ENCODE measurements at regions not wholly inside any gene's neighbourhood (a gene's known extent, or its start where the extent isn't known, plus 50 kb on each side); places are given as distances from the start of the nearest gene placed in this dataset.

DNA sequence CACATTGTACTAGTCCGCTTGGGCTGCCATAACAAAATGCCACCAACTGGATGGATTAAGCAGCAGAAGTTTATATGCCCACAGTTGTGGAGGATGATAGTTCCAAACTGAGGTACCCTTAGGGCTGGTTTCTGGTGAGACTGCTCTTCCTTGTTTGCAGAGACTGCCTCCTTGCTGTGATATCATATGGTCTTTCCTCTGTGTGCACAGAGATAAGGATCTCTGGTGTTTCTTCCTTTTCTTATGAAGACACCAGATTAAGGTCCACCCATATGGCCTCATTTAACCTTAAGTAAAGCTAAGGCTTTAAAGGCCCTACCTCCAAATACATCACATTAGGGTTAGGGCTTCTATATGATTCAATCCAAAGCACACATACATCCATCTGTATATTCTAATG, 738.2 kb upstream of the GCFC2 start:
- no peak for DNase-seq

DNA sequence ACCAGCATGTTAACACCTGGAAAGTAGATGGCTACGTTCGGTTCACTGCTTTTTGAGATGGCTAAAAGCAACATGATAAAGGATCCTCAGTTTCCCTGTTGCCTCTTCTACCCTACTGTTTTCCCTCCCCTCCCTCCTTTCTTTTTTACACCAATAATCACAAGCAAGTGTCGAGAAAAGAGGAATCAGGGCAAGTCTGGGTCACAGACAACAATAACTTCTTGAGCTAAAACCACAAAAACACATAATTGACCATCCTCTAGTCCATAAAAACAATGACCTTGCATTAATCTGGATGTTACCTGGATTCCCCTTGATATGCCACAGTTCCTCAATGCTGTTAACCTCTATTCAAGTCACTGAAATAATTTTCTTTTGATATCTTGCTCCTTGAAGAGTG, 736.6 kb upstream of the GCFC2 start:
- DNase-seq: no peak

DNA sequence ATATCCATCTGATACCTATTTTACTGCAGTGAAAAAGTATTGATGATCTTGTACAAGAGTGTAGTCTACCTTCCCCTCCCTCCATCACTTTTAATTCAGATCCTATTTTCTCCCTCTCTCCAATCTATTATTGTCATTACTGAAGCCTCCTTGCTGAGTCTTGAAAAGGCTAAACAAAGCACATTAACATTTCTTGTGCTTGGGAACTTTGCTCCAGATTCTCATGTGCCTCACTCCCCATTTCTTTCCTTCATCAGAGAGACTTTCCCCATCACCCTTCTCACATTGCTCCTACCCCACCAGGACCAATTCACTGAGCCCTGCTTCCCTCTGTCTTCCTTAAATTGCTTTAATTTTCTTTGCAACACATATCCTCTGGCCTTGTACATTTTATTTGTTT, 736.2 kb upstream of the GCFC2 start:
- DNase-seq: no peak

DNA sequence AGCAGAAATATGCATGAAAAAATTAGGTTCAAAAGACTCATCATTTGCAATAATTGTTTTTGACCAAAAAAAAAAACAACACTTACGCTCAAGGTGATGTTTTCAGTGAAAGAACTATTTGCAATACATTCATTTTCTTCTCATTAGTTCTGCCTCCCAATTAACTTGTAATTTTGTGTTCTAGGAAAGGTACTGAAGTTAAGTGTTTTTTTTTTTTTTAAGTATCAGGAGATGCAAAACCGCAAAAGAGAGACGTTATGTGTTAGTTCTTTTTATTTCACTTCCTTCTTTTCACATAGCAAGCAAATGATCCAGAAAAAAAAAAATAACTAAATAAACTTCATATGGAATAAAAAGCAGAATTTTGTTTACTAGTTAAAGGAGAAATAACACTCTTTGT, 735.2 kb upstream of the GCFC2 start:
- DNase-seq: no peak

DNA sequence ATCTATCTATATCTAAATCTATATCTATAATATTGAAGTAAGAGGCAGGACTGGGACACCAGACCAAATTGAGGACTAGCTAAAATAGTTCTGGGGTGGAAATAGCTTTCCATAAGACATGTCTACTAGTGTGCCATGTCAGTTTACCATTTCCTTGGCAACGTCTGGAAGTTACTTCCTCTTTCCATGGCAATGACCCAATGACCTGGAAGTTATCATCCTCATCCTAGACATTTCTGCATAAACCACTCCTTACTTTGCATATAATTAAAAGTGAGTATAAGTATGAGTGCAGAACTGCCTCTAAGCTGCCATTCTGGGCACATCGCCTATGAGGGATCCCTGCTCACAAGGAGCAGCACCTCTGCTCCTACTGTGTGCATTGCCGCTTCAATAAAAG, 734.0 kb upstream of the GCFC2 start:
- no peak for DNase-seq

DNA sequence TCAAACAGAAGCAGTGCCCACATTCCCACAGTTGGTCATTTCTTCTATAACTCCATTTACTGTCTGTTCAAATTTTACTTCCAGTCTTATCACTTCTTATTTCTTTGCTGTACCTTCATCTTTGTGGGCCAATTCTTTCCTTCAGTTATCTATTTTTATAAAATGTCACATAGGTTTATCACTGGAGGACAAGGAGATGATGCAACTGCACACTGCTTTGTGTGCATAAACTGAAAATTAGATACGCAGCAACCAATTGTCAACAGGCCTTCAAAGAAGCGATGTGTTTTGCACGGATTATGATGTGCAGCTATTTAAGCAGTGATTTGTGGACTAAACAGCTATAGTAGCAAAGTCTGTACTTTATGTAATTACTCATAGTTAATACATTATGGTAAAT, 726.8 kb upstream of the GCFC2 start:
- no peak for DNase-seq

DNA sequence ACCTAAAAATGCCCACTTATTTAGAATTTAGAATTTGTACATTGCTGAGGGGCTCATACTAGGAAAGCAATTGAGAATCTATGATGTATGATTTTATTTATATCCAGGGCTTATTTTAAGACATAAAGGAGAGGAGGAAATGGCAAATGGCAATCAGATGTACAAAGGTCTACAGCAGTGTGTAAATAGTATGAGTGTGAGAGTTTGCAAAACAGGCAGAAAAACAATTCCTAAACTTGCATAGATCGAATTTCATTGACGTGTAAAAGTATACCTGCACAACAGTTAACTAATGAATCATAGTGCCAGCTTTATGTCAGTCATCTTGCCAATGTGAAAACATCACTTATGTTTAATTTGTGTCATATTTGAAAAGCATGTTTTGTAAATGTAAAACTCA, 718.7 kb upstream of the GCFC2 start:
- DNase-seq: no peak

DNA sequence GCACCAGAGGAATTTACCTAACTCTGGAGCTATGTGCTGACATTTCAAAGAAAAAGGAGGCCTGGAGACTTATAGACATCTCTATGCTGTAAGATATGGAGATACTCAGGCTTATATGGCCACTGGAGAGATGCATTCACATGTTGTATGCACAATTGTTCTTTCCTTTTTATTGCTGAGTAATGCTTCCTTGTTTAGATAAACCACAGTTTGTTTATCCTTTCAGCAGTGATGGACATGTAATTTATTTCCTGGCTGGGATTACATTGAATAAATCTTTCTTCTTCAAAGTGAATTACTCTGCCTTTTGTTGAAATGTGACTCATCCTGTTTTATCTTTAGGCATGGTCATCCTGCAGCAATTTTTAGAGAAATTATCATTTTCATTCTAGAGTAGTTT, 716.7 kb upstream of the GCFC2 start:
- no peak for DNase-seq

DNA sequence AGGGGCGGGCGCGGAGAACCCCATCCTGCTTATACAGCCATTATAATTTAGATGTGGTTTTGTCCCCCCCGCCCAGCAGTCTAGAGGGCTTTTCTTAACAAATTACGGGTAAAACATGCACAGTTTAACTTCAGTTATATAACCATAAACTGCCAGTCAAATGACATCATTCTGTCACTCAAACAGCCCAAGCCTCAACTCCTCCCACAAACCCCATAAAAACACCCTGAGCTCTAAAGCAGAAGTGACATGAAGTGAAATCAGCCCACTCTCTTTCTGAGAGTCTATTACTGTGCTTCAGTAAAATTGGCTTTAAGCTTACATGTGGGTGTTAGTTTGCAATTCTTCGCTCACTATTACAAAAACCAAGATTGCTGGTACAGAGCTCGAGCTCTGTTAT, 705.1 kb upstream of the GCFC2 start:
- DNase-seq: no peak

DNA sequence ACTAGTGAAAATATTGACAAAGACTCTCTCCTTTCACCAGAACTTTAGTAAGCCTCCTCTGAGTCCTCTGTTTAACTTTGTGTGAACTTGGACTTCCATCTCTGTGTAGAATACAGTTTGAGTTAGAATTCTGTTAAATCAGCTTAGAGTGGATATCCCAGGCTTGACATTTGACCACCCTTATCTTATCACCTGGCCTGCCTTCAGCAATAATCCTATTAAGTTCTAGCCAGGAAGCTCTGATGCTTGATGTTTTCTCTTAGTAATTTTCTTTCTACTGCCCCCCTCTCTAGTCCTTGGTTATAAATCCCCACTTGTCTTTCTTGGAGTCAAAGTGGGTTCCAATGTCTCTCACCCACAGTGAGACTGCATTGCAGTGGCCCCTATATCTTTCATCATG, 702.7 kb upstream of the GCFC2 start:
- no peak for DNase-seq

DNA sequence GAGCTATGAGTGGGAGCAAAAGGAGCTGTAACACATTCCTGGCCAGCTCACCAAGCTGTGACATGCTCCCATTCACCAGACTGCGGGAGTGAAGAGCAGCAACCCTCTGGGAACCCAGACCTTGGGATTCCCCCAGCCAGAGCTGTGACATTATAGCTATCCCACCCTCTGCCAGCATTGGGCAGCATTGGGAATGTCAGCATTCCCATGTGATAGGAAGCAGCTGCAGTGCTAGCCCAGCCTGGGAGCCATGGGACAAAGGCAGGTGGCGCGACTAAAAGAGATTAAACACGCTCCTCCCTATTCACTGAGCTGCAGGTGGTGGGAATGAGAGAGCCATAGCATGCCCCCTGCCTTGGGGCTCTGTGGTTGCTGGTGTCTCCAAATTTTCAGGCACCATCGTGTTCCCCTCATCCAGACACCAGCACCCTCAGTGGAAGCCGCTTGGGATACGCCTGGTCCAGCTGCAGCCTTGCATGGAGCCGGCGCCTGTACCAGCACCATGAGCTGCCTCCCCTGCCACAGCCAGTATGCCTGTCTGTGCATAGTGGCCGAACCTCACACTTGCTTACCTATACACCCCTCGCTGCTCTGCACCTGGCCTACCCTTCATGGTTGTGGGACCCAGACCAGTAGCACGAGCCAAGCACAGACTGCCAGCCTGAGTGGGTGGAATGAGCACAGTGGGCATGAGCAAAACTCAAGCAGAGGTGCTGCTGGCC, 695.6 kb upstream of the GCFC2 start:
- DNase-seq: no peak

DNA sequence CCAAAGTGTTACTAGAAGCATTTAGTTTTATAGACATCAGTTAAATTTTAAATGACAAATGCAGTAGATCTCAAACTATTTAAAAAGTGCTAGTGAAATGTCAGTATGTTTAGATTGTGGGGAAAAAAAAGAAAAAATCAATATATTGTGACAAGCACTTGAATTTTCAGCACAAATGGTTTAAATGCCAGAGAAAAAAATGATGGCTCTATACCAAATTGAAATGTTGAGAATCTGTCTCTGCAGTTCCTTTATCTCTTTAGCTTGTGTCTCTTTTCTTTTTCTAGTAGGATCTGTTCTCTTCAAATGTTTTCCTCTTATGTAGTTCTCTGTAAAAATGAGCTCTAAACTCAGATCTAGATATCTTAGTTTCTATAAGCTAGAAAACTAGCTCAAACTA, 682.6 kb upstream of the GCFC2 start:
- no peak for DNase-seq

DNA sequence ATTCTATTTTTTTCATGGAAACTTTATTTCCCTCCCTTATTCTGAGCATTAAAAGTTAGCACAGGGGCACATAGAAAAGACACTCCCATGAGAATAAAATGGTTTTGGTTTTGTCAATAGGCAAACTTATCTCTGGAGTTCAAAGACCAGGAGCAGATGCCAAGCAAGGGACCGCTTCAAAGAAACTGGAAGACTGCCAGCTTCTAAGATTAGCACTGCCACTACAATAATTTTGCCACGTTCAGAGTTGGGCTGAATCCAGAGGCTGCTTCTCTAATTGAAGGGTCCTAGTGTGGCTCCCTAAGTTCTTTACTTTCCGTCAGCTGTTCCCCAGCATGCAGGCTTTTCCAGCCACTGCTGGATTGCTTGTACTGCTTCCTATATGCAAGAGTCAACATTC, 681.0 kb upstream of the GCFC2 start:
- peak; percentile 84 for DNase-seq

DNA sequence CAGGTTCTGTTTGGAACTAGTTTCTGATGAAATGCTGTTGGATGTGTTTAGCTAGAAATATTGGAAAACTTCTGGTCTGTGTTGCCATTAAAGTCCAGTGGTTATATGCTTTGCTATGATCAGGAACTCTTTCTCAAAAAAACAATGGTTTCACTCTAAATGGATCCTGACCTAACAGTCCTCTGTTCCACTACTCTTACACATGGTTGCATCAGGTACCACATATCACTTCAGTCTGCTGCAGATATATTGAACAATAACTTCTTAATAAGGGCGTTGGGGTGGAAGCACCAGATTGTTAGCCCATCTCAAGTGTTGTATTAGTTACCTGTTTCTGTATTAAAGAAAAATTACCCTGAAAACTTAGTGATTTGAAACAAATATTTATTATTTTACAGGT, 676.6 kb upstream of the GCFC2 start:
- DNase-seq: no peak

DNA sequence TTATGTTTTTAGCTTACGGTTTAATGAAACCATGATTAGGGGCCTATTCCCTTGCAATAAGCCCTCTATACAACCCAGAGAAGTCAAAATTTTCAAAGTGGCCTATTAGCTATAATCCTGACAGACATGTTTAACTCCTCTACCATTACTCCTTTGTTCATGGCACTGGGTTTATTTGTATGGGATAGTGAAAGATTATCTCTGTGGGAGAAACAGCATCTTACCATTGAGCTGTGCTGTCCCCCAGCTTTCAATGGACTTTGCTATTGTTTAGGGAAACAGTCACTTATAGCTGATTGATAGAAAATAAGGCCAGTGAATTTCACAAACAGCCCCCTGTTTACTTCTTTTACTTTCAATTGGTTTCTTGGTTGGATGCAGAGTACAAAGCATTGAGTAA, 675.2 kb upstream of the GCFC2 start:
- no peak for DNase-seq

DNA sequence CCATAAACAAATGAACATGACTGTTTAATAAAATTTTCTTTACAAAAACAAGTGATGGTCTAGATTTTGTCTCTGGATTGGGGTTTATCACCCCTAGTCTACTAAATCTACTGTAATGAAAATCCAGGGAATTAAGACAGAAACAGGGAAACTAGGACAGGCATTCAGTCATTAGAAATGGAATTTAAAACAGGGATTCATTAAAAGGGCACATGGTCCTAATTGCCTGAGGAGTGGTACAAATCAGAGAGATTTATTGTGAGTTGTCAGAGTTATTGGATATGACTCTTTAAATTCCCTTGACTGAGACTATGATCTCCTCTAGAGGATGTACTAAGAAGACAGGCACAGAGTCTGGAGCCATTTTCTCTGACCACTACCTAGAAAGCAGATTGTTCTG, 670.9 kb upstream of the GCFC2 start:
- no peak for DNase-seq

DNA sequence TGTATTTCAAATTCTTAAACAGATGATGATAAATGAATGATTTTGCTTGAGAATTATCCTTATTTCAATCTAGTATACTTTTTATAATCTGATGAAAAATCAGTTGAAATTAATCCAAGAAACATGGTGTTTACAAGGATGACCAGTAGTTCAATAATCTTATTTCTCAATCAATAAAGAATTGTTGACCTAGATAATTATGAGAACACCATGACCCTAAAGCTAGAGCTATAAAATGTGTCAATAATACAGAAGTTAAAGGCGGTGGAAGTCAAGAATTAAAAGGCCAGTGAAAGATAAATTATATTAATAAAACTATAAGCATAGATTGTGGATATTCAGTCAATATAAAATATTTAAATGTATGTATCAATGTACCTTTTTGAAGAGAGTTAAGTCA, 667.4 kb upstream of the GCFC2 start:
- no peak for DNase-seq

DNA sequence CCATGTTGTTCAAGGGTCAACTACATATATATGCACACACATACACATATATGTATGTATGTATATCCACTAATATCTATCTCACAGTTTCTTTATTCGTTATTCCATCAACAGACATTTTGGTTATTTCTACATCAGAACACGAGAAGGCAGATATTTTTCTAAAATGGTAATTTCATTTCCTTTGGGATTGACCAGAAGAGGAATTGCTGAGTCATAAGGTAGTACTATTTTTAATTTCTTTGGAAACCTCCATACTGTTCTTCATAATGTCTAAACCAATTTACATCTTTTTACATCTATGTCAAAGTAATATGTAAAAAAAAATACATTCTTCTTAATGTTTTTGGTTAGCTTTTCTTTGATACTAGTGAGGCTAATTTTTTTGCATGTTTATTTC, 630.7 kb upstream of the GCFC2 start:
- no peak for DNase-seq

DNA sequence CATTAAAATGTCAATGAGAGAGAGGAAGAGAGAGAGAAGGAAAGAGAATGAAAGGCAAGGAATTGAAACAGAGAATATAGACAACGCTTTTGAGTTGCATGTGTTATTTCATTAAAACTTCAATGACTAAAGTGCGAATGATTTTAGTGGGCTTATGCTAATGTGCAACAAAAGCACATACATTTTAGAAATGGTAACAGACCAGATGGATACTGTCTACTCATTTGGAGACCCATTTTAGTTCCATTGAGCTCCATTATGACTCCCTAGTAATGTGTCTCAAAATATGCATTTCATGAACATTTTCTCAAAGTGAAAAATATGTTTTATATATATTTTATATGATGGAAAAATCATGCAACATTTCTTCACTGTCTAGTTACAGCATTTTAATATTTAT, 622.2 kb upstream of the GCFC2 start:
- no peak for DNase-seq

DNA sequence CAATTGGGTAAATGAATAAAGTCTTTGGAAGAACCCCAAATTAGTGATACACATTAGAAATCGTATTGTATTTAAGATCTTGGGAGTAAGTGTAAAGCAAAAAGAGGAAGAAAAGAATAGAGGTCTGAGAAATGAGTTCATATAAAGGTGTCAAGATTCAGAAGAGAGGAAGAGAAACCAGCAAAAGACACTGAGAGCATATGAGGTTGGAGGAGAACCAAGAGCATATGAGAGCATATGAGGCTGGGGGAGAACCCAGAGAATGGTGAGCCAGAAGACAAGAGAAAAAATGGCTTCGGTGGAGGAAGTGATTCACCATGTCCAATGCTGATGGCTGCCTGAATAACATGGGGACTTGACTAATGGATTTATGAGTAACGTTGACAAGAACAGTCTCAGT, 620.1 kb upstream of the GCFC2 start:
- DNase-seq: no peak

DNA sequence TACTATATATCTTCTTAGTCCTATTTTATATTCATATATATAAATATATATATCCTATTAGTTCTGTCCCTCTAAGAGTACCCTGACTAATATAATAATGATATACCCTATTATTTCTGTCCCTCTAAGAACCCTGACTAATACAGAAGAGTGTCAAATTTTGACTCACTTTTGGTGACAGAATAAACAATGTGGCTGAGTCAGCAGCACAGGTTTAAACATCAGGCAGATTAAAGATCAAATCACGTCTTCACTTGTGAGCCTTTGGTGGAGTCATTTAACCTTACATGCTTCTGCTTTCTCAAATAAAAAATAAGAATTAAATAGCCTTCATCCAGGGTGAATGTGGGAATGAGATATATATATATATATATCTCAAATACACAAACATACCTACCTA, 615.9 kb upstream of the GCFC2 start:
- no peak for DNase-seq

DNA sequence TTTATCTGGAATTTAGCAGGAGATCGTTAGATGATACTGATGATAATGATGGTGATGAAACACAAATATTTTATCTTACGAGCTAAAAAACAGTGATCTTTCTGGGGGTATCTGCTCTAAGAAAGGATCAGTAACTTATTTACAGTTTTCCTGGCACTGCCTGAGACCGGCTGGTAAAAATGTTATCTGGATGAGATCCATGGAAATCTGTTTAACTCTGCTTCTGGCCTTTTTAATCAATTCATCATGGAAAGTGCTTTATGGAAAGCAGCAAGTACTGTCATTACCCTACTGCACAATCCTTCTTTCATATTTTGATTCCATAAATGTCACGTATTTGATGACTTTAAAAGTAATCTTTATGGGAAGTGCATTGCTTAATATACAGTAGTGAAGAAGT, 612.7 kb upstream of the GCFC2 start:
- no peak for DNase-seq

DNA sequence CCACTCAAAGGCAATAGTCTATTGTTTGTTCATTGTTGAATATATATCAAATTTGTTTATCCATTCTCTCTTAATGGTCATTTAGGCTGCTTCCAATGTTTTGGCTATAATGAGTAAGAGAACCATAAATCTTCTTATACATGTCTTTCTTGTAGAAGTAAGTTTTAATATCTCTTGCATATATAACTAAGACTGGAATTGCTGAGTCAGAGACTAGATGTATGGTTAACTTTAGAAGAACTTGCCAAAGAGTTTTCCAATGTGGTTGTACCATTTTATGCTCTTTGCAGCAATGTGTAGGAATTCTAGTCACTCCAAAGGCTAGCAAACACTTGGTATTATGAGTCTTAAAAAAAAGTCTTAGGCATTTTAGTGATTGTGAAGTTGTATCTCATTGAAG, 610.0 kb upstream of the GCFC2 start:
- no peak for DNase-seq

DNA sequence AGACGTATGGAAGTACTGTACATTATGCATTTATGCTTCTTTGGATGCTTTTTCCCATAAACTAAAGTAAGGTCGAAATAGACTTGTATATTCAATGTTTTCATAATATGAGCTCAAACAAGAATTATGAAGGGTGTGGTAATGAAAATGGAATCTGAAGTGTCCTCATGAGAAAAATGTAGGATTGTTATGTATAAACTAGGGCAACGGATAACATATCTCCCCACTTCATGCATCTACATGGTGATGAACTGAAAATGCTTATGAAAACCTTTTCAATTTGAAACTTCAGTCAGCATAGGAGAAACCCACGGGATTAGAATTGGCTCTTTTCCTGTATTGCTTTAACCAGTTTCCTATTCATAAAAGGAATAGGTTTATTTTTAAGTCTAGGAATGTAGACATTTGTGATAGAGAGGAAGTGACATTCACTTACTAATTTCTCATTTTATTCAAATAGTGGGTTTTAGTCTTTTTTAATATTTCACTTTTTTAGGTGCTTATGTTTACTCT, 608.2 kb upstream of the GCFC2 start:
- no peak for DNase-seq

DNA sequence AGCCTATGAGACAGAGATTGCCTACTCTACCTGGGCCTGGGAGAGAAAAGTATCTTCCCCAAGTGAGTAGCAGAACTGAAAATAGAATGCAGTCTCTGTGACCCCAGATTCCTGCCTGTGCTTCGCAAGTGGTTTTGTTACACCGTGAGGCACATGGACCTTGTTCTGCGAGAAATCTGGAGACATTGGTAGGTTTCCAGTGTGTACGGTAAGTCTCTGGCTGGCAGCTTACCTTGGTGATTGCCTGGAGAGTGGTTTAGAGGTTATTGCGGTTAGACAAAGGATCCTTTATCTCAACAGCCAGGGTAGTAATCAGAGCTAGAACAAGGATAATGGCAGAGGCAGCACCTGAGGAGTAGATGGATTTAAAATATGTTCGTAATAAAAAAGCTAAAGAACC, 606.0 kb upstream of the GCFC2 start:
- DNase-seq: no peak

All from DMS79 (cell line).